WTC11 (cell line): ENCODE measurements at regions not wholly inside any gene's neighbourhood (a gene's known extent, or its start where the extent isn't known, plus 50 kb on each side); places are given as distances from the start of the nearest gene placed in this dataset.

ENCODE experiments used
- ATAC-seq: fragments of 200-7000 bp; cut with Tn5 transposase; 2 replicates; pipeline ENCODE4 v1.10.0; 2021; ENCODE audit warnings: mild to moderate bottlenecking, moderate library complexity
- CTCF ChIA-PET: fragments of 300-600 bp; sonication (Branson Sonifier 250); formaldehyde crosslinking; loops from one replicate; lab custom pipeline; 2021; ENCODE audit warnings: antibody characterized with exemption; lab: Charles Lee
- POLR2A ChIA-PET: fragments of 350-600 bp; sonication (Branson Sonifier 250); formaldehyde crosslinking; loops from one replicate; lab custom pipeline; 2021; ENCODE audit warnings: antibody characterized with exemption; lab: Charles Lee
- DNase-seq: peaks from one replicate; pipeline ENCODE4 v3.0.0; 2021; ENCODE audit warnings: low spot score
- H3K27ac Mint-ChIP-seq: 2 replicates; pipeline ENCODE4 v1.8.0; 2021; ENCODE audit warnings: mixed read lengths
- H3K27me3 Mint-ChIP-seq: 2 replicates; pipeline ENCODE4 v1.8.0; 2021; ENCODE audit warnings: low read depth, mild to moderate bottlenecking, moderate library complexity, mixed read lengths
- H3K36me3 Mint-ChIP-seq: 2 replicates; pipeline ENCODE4 v1.8.0; 2021; ENCODE audit warnings: mixed read lengths
- H3K4me1 Mint-ChIP-seq: 2 replicates; pipeline ENCODE4 v1.8.0; 2022; ENCODE audit warnings: mixed read lengths
- H3K4me3 Mint-ChIP-seq: 2 replicates; pipeline ENCODE4 v1.8.0; 2021; ENCODE audit warnings: mild to moderate bottlenecking, moderate library complexity, mixed read lengths
- H3K9me3 Mint-ChIP-seq: 2 replicates; pipeline ENCODE4 v1.8.0; 2021; ENCODE audit warnings: mixed read lengths
- CBFB ChIP-seq: sonication (generic); formaldehyde crosslinking; IDR thresholded peaks from 2 replicates; pipeline ENCODE4 v1.8.1; 2022; ENCODE audit warnings: mild to moderate bottlenecking, low read depth, missing genetic modification reagents
- CDX4 ChIP-seq: fragments of 250-450 bp; sonication (Bioruptor Pico); IDR thresholded peaks from 2 replicates; pipeline ENCODE4 v1.9.0; 2021; ENCODE audit warnings: moderate library complexity, mild to moderate bottlenecking, inconsistent platforms, borderline replicate concordance
- FOXK1 ChIP-seq: sonication (generic); formaldehyde crosslinking; IDR thresholded peaks from 2 replicates; pipeline ENCODE4 v1.8.0; 2022; ENCODE audit warnings: mild to moderate bottlenecking, moderate library complexity, missing genetic modification reagents
- GTF2I ChIP-seq: fragments of 250-450 bp; sonication (Bioruptor Pico); conservative IDR thresholded peaks from 2 replicates; pipeline ENCODE4 v1.4.0; 2021; ENCODE audit warnings: mild to moderate bottlenecking
- JAZF1 ChIP-seq: fragments of 250-450 bp; sonication (Bioruptor Pico); IDR thresholded peaks from 2 replicates; pipeline ENCODE4 v1.9.0; 2021; ENCODE audit warnings: moderate library complexity, mild to moderate bottlenecking, inconsistent platforms
- MYBL2 ChIP-seq: sonication (generic); formaldehyde crosslinking; IDR thresholded peaks from 2 replicates; pipeline ENCODE4 v1.8.1; 2023; ENCODE audit warnings: mild to moderate bottlenecking, moderate library complexity, missing genetic modification reagents
- NFE2L1 ChIP-seq: sonication (generic); formaldehyde crosslinking; IDR thresholded peaks from 2 replicates; pipeline ENCODE4 v1.8.1; 2023; ENCODE audit warnings: missing genetic modification reagents
- NFYB ChIP-seq: sonication (generic); formaldehyde crosslinking; conservative IDR thresholded peaks from 2 replicates; pipeline ENCODE4 v1.8.0; 2022; ENCODE audit warnings: low read depth, missing genetic modification reagents
- NR3C1 ChIP-seq: sonication (generic); formaldehyde crosslinking; conservative IDR thresholded peaks from 2 replicates; pipeline ENCODE4 v1.8.1; 2023; ENCODE audit warnings: low read depth, mild to moderate bottlenecking, missing genetic modification reagents
- PRDM15 ChIP-seq: sonication (generic); formaldehyde crosslinking; IDR thresholded peaks from 2 replicates; pipeline ENCODE4 v1.8.0; 2022; ENCODE audit warnings: missing genetic modification reagents
- PRRX2 ChIP-seq: fragments of 250-450 bp; sonication (Bioruptor Pico); IDR thresholded peaks from 2 replicates; pipeline ENCODE4 v1.8.0; 2021; ENCODE audit warnings: mild to moderate bottlenecking
- RORB ChIP-seq: fragments of 250-450 bp; sonication (Bioruptor Pico); IDR thresholded peaks from 2 replicates; pipeline ENCODE4 v1.9.0; 2021; ENCODE audit warnings: mild to moderate bottlenecking
- SOX15 ChIP-seq: fragments of 250-450 bp; sonication (Bioruptor Pico); IDR thresholded peaks from 2 replicates; pipeline ENCODE4 v1.9.0; 2021; ENCODE audit warnings: mild to moderate bottlenecking
- TCF7 ChIP-seq: sonication (generic); formaldehyde crosslinking; IDR thresholded peaks from 2 replicates; pipeline ENCODE4 v1.8.0; 2022; ENCODE audit warnings: mild to moderate bottlenecking, low read depth, missing genetic modification reagents, moderate library complexity
- USF2 ChIP-seq: sonication (generic); formaldehyde crosslinking; IDR thresholded peaks from 2 replicates; pipeline ENCODE4 v1.8.1; 2023; ENCODE audit warnings: mild to moderate bottlenecking, missing genetic modification reagents, moderate library complexity
- ZBTB43 ChIP-seq: sonication (generic); formaldehyde crosslinking; IDR thresholded peaks from 2 replicates; pipeline ENCODE4 v1.8.1; 2023; ENCODE audit warnings: mild to moderate bottlenecking, missing genetic modification reagents
- ZNF317 ChIP-seq: sonication (generic); formaldehyde crosslinking; IDR thresholded peaks from 2 replicates; pipeline ENCODE4 v1.8.1; 2023; ENCODE audit warnings: low read depth, mild to moderate bottlenecking, moderate library complexity, missing genetic modification reagents, borderline replicate concordance

GRCh38 chr11:109974523-109974922, 118.7 kb upstream of the ZC3H12C start:
- ATAC-seq (no peak), DNase-seq (no peak)
- CTCF ChIA-PET = no interaction called here
- H3K27me3 Mint-ChIP-seq = no peaks in the 10 kb centered on the region
- peaks cover 3% of the 10 kb centered on the region; the same call in 1 of the 2 replicates for H3K9me3 Mint-ChIP-seq
- no peak overlapping the region for H3K27ac Mint-ChIP-seq
- POLR2A ChIA-PET = no interaction called here
- H3K36me3 Mint-ChIP-seq = no peaks in the 10 kb centered on the region
- TF ChIP-seq GTF2I (CRISPR knock-in tag) = no peak
- TF ChIP-seq JAZF1 (CRISPR knock-in tag) = no peak
- no peak for TF ChIP-seq NR3C1 (CRISPR knock-in tag)
- TF ChIP-seq NFYB (CRISPR knock-in tag) = no peak
- no peak for TF ChIP-seq SOX15 (CRISPR knock-in tag)
- no peak for TF ChIP-seq RORB (CRISPR knock-in tag)
- no peak for TF ChIP-seq CBFB (CRISPR knock-in tag)
- no peak for TF ChIP-seq TCF7 (CRISPR knock-in tag)
- no peak for TF ChIP-seq NFE2L1 (CRISPR knock-in tag)
- TF ChIP-seq MYBL2 (CRISPR knock-in tag) = no peak
- H3K4me3 Mint-ChIP-seq = no peak overlapping the region
- H3K4me1 Mint-ChIP-seq = peaks cover 7% of the 10 kb centered on the region

GRCh38 chr11:109978895-109979294, 114.3 kb upstream of the ZC3H12C start:
- no peaks in the 10 kb centered on the region for H3K4me1 Mint-ChIP-seq
- H3K27ac Mint-ChIP-seq = no peak overlapping the region
- H3K4me3 Mint-ChIP-seq = no peak overlapping the region
- DNase-seq = no peak
- peaks cover 3% of the 10 kb centered on the region; the same call in 1 of the 2 replicates for H3K9me3 Mint-ChIP-seq
- POLR2A ChIA-PET = no interaction called here
- no peaks in the 10 kb centered on the region for H3K27me3 Mint-ChIP-seq
- no peaks in the 10 kb centered on the region for H3K36me3 Mint-ChIP-seq
- TF ChIP-seq CDX4 (CRISPR knock-in tag) (no peak), ZNF317 (no peak), PRDM15 (CRISPR knock-in tag) (no peak), USF2 (no peak), NFYB (CRISPR knock-in tag) (no peak), PRRX2 (CRISPR knock-in tag) (no peak)
- no peak for ATAC-seq
- CTCF ChIA-PET = no interaction called here

- Mint-ChIP-seq H3K4me1 (no peaks in the 10 kb centered on the region), H3K27me3 (no peaks in the 10 kb centered on the region), H3K27ac (no peak overlapping the region), H3K9me3 (peaks cover 3% of the 10 kb centered on the region; the same call in 1 of the 2 replicates), H3K36me3 (no peaks in the 10 kb centered on the region), H3K4me3 (no peak overlapping the region)
- POLR2A ChIA-PET = no interaction called here
- DNase-seq = no peak
- TF ChIP-seq CDX4 (CRISPR knock-in tag) (no peak), FOXK1 (CRISPR knock-in tag) (no peak), ZBTB43 (CRISPR knock-in tag) (no peak)
- CTCF ChIA-PET = no interaction called here
- ATAC-seq = no peak
Measured at GRCh38 chr11:109981031-109981636, 112.1 kb upstream of the ZC3H12C start.
